Ascending aorta (tissue), 2 donors: ENCODE measurements at regions not wholly inside any gene's neighbourhood (a gene's known extent, or its start where the extent isn't known, plus 50 kb on each side); places are given as distances from the start of the nearest gene placed in this dataset.
A peak's percentile ranks its signal among the peaks of the same experiment; 100 is the strongest.

Source experiments
- DNase-seq, 2 donors: peaks; one replicate each; pipeline ENCODE4 v3.0.0-alpha.2; 2019; ENCODE audit warnings: low spot score in 2 of 2
- H3K27ac ChIP-seq, 2 donors: fragments of 200-600 bp; sonication (generic); one replicate each; pipeline ENCODE4 v1.5.1; 2016 to 2017; ENCODE audit warnings: mild to moderate bottlenecking in 1 of 2
- H3K27me3 ChIP-seq: fragments of 200-600 bp; sonication (generic); one replicate; pipeline ENCODE4 v1.5.1; 2017
- H3K36me3 ChIP-seq, 2 donors: fragments of 200-600 bp; sonication (generic); one replicate each; pipeline ENCODE4 v1.5.1; 2016
- H3K4me1 ChIP-seq, 2 donors: fragments of 200-600 bp; sonication (generic); one replicate each; pipeline ENCODE4 v1.5.1; 2016 to 2017; ENCODE audit warnings: mild to moderate bottlenecking in 1 of 2
- H3K4me3 ChIP-seq, 2 donors: fragments of 200-600 bp; sonication (generic); one replicate each; pipeline ENCODE4 v1.5.1; 2016 to 2017; ENCODE audit warnings: mild to moderate bottlenecking in 1 of 2
- H3K9me3 ChIP-seq, 2 donors: fragments of 200-600 bp; sonication (generic); one replicate each; pipeline ENCODE4 v1.5.1; 2016
- CTCF ChIP-seq, 3 experiments: fragments of 200-600 bp in 2 of 3; fragments of 450-650 bp in 1 of 3; sonication (generic) in 2 of 3; IDR thresholded peaks; one replicate each; pipeline ENCODE4 v1.5.1; 2016 to 2019; ENCODE audit warnings: antibody characterized with exemption in 3 of 3, mild to moderate bottlenecking in 1 of 3, moderate library complexity in 1 of 3
- intact Hi-C: fragments of 100-400 bp; cut with DNase I; formaldehyde crosslinking; loops from one replicate; pipeline ENCODE4 v1.15.1; 2023

DNA sequence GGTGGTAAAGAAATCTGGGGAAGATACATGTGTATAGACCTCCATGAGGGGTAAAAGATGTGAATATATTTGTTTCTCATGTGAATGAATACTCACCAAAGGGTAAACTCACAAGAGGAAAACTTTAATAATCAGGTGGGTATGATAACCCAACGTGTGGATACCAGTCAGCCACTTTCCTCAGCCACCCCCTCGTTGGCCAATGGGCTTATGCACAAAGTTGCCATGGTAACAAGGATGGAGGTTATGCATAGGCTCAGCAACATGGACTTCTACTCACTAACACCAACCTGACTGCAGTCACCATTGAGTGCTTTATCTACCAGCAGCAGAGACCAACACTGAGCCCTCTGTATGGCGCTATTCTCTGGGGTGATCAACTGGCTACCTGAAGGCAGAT, 424.4 kb downstream of the DUSP10 start:
- TF ChIP-seq CTCF (IDR thresholded peaks at IDR 0.05) = no peak
- Histone ChIP-seq H3K4me1 (peaks cover 0 to 22% of the 10 kb centered on the region in 2 donors), H3K36me3 (no peaks in the 10 kb centered on the region), H3K27me3 (no peaks in the 10 kb centered on the region), H3K4me3 (no peak overlapping the region), H3K27ac (no peak overlapping the region), H3K9me3 (no peaks in the 10 kb centered on the region)
- no peak for DNase-seq
- intact Hi-C loops = no loop called here

- intact Hi-C loops = no loop called here
These were observed 413.9 kb downstream of the DUSP10 start for GRCh38 chr1:221327954-221328353.

DNA sequence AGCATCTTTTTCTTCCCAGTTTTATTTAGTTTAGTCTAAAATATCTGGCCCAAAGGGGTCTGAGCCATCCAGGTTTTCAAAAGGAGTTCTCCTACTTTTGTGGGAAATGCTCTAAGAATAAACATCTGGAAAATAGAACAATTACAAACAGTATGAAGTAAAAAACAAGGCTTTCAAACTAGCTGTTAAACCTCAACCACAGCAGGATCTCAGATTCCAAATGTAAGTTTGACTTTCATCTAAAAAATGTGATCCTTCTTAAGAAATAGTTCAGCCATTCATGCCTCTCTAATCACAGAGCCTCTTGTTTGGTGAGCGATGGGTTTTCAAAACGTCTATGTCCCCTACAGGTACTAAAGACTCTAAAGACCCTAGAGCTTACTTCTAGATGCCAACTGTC, 413.5 kb downstream of the DUSP10 start:
- peaks cover 4 to 15% of the 10 kb centered on the region in 2 donors for H3K9me3 ChIP-seq
- no peak for TF ChIP-seq CTCF (IDR thresholded peaks at IDR 0.05)
- no peaks in the 10 kb centered on the region for H3K27me3 ChIP-seq
- DNase-seq = no peak
- H3K4me3 ChIP-seq = no peak overlapping the region
- no peaks in the 10 kb centered on the region for H3K36me3 ChIP-seq
- peaks cover 0 to 3% of the 10 kb centered on the region in 2 donors for H3K4me1 ChIP-seq
- intact Hi-C loops = no loop called here
- no peak overlapping the region for H3K27ac ChIP-seq

More at GRCh38 chr1:221327954-221328353, 413.9 kb downstream of the DUSP10 start:
- H3K9me3 ChIP-seq = peaks cover 4 to 15% of the 10 kb centered on the region in 2 donors
- H3K27ac ChIP-seq = no peak overlapping the region
- no peak overlapping the region for H3K4me3 ChIP-seq
- peaks cover 0 to 1% of the 10 kb centered on the region in 2 donors for H3K4me1 ChIP-seq
- no peaks in the 10 kb centered on the region for H3K27me3 ChIP-seq
- no peaks in the 10 kb centered on the region for H3K36me3 ChIP-seq
- no peak for TF ChIP-seq CTCF (IDR thresholded peaks at IDR 0.05)
- DNase-seq = no peak

DNA sequence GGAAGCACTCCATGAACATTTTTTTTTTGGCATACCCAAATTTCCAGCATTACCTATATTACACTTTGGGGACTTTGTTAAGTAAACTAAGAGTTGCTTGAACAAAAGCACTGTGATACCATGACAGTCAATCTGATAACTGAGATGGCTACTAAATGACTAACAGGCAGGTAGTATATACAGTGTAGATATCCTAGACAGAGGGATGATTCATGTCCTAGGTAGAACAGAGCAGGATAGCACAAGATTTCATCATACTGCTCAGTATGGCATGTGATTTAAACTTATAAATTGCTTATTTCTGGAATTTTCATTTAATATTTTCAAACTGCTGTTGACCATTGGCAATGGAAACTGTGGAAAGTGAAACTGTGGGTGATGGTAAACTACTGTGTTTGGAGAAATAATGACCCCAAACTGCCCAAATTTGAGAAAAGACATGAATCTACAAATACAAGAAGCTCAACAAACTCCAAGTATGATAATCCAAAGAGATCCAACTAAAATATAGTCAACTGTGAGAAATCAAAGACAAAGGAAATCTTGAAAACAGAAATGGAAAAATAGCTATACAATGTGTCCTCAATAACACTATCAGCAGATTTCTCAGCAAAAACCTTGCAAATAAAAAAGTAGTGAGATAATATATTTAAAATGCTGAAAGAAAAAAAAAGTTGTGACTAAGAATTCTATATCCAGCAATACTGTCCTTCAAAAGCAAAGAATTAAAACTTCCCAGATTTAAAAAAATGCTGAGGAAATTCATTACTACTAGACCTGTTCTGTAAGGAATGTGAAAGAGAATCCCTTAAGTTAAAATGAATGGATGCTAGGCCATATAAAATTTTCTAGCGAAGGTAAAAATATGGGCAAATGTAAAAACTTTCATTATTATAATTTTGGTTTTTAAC, 410.4 kb downstream of the DUSP10 start:
- Histone ChIP-seq H3K36me3 (no peaks in the 10 kb centered on the region), H3K4me3 (no peak overlapping the region), H3K27ac (no peak overlapping the region), H3K27me3 (no peaks in the 10 kb centered on the region), H3K4me1 (peaks cover 6 to 28% of the 10 kb centered on the region in 2 donors), H3K9me3 (peaks cover 4 to 15% of the 10 kb centered on the region in 2 donors)
- intact Hi-C loops = no loop called here
- no peak for TF ChIP-seq CTCF (IDR thresholded peaks at IDR 0.05)
- no peak for DNase-seq

GRCh38 chr1:221334062-221334461, 407.8 kb downstream of the DUSP10 start:
- H3K27ac ChIP-seq = peak overlapping the region; percentile 44 to 67
- H3K9me3 ChIP-seq = peaks cover 4 to 15% of the 10 kb centered on the region in 2 donors
- H3K36me3 ChIP-seq = no peaks in the 10 kb centered on the region
- no peak for TF ChIP-seq CTCF (IDR thresholded peaks at IDR 0.05)
- peak overlapping the region in 1 of 2 donors; percentile 33 for H3K4me3 ChIP-seq
- peaks cover 6 to 28% of the 10 kb centered on the region in 2 donors for H3K4me1 ChIP-seq
- H3K27me3 ChIP-seq = no peaks in the 10 kb centered on the region
- intact Hi-C loops = no loop called here
- no peak for DNase-seq
